ENCODE measurements at regions not wholly inside any gene's neighbourhood (a gene's known extent, or its start where the extent isn't known, plus 50 kb on each side); places are given as distances from the start of the nearest gene placed in this dataset.

DNA sequence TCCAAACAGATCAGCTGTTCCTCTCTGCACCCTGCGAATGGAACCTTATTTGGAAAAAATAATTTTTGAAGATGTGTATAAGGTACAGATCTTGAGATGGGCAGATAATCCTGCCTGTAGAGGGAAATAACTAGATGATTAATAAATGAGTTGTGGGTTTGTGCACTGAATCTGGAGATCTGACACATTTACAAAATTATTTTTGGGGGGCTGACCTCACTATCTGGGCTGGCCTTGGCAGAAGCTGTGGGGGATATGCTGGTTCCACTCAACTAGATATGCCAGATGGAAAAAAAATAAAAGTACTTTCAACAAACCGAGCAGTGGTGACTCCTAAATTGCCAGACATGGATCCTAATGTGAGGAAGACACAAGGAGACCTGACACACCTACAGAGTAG lies 552.2 kb upstream of the AMELY start:
- H3K4me3 ChIP-seq, result no peak overlapping the region
- H3K9me3 ChIP-seq, result no peaks in the 10 kb centered on the region
- no peak overlapping the region for H3K27ac ChIP-seq
- ATAC-seq (ENCODE audit: insufficient number of reproducible peaks, low FRiP score, low read depth) (no peak), DNase-seq (ENCODE audit: low spot score) (no peak)
- no peak for TF ChIP-seq CTCF (IDR thresholded peaks at IDR 0.05)
- H3K36me3 ChIP-seq, result no peaks in the 10 kb centered on the region
- peaks cover 0 to 13% of the 10 kb centered on the region in 2 donors for H3K4me1 ChIP-seq (ENCODE audit: control insufficient read depth in 1 of 2, low read depth in 2 of 2)
- no peaks in the 10 kb centered on the region for H3K27me3 ChIP-seq (replicated peaks; ENCODE audit: insufficient read depth)

GRCh38 chrY:7463196-7463595 lies 551.6 kb upstream of the AMELY start:
- DNase-seq (ENCODE audit: low spot score), result no peak
- H3K4me3 ChIP-seq, result no peak overlapping the region
- peaks cover 0 to 13% of the 10 kb centered on the region in 2 donors for H3K4me1 ChIP-seq (ENCODE audit: control insufficient read depth in 1 of 2, low read depth in 2 of 2)
- H3K36me3 ChIP-seq, result no peaks in the 10 kb centered on the region
- no peak for TF ChIP-seq CTCF (IDR thresholded peaks at IDR 0.05)
- H3K9me3 ChIP-seq, result no peaks in the 10 kb centered on the region
- no peak overlapping the region for H3K27ac ChIP-seq
- no peak for ATAC-seq (ENCODE audit: insufficient number of reproducible peaks, low FRiP score, low read depth)
- no peaks in the 10 kb centered on the region for H3K27me3 ChIP-seq (replicated peaks; ENCODE audit: insufficient read depth)

DNA sequence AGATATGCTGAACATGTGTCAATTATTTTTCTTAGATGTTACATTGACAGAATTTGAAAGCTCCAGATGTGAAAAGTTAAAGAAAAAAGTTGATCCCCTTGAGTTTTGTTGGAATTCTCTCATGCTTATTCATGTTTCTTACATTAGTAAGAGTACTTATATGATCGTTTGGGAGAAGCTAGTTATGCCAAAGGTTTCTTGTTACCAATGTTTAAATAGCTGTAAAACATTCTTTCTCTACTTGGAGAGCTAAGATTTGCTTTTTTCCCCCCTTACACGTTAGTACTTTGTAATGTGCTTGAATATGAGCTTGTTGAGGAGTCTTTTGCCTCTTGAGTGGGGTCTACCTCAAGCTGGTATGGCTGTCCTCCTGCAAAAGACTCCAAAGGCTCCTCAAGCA lies 551.1 kb upstream of the AMELY start:
- no peaks in the 10 kb centered on the region for H3K9me3 ChIP-seq
- H3K4me3 ChIP-seq, result no peak overlapping the region
- no peak for ATAC-seq (ENCODE audit: insufficient number of reproducible peaks, low FRiP score, low read depth)
- TF ChIP-seq CTCF (IDR thresholded peaks at IDR 0.05), result no peak
- H3K4me1 ChIP-seq (ENCODE audit: control insufficient read depth in 1 of 2, low read depth in 2 of 2), result peaks cover 0 to 13% of the 10 kb centered on the region in 2 donors
- no peak overlapping the region for H3K27ac ChIP-seq
- no peak for DNase-seq (ENCODE audit: low spot score)
- H3K27me3 ChIP-seq (replicated peaks; ENCODE audit: insufficient read depth), result no peaks in the 10 kb centered on the region
- no peaks in the 10 kb centered on the region for H3K36me3 ChIP-seq

DNA sequence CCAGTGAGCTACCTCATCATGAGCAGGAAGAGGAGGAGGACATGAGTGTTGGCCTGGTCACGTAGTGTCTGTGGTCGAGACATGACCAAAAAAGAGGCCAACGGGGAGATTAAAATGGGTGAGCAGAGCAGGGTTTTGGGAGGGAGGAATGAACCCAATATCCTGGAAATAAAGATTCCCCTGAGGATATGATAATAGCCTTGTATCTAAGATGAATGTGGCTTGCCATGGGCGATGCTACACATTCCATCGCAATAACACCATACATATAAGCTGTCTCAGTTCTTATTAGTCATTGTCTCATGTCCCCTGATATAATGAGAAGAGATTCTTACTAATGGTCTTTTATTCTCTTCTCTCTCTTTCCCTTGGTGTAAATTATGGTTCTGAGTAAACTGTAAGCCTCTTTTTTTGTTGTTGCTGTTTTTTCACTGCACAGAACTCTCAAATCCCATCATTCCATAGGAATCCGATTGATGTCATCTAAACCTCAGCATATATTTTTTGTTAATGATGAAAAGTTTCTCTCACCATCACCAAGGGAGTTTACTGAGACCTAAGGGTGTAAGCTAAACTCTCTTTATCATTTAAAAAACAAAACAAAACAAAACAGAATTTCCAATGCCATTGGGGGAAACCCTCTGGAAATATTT lies 550.4 kb upstream of the AMELY start:
- DNase-seq (ENCODE audit: low spot score) (no peak), ATAC-seq (ENCODE audit: insufficient number of reproducible peaks, low FRiP score, low read depth) (no peak)
- no peak for TF ChIP-seq CTCF (IDR thresholded peaks at IDR 0.05)
- Histone ChIP-seq H3K4me3 (no peak overlapping the region), H3K4me1 (ENCODE audit: control insufficient read depth in 1 of 2, low read depth in 2 of 2) (peaks cover 0 to 13% of the 10 kb centered on the region in 2 donors), H3K27me3 (replicated peaks; ENCODE audit: insufficient read depth) (no peaks in the 10 kb centered on the region), H3K36me3 (no peaks in the 10 kb centered on the region), H3K27ac (no peak overlapping the region), H3K9me3 (no peaks in the 10 kb centered on the region)

- no peak for ATAC-seq (ENCODE audit: insufficient number of reproducible peaks, low FRiP score, low read depth)
- Histone ChIP-seq H3K9me3 (no peaks in the 10 kb centered on the region), H3K27me3 (replicated peaks; ENCODE audit: insufficient read depth) (no peaks in the 10 kb centered on the region), H3K27ac (no peak overlapping the region), H3K4me1 (ENCODE audit: control insufficient read depth in 1 of 2, low read depth in 2 of 2) (peaks cover 0 to 2% of the 10 kb centered on the region in 2 donors), H3K36me3 (no peaks in the 10 kb centered on the region), H3K4me3 (no peak overlapping the region)
- DNase-seq (ENCODE audit: low spot score), result no peak
- TF ChIP-seq CTCF (IDR thresholded peaks at IDR 0.05), result no peak
Measured at GRCh38 chrY:7459802-7460201, 548.2 kb upstream of the AMELY start.
